B cell (primary cell): ENCODE measurements at regions not wholly inside any gene's neighbourhood (a gene's known extent, or its start where the extent isn't known, plus 50 kb on each side); places are given as distances from the start of the nearest gene placed in this dataset.

Source experiments
- EZH2 ChIP-seq: IDR thresholded peaks from 2 replicates; pipeline ENCODE4 v1.6.1; 2012; ENCODE audit warnings: borderline replicate concordance, low read depth, mild to moderate bottlenecking, moderate library complexity, low read length; ENCODE audit not compliant: insufficient read depth, poor library complexity, severe bottlenecking
- TF ChIP-seq, protein P1 (sequence below): fragments of 200-600 bp; IDR thresholded peaks from one replicate; pipeline ENCODE4 v1.8.0; 2022; ENCODE audit warnings: antibody characterized with exemption, mild to moderate bottlenecking

DNA sequence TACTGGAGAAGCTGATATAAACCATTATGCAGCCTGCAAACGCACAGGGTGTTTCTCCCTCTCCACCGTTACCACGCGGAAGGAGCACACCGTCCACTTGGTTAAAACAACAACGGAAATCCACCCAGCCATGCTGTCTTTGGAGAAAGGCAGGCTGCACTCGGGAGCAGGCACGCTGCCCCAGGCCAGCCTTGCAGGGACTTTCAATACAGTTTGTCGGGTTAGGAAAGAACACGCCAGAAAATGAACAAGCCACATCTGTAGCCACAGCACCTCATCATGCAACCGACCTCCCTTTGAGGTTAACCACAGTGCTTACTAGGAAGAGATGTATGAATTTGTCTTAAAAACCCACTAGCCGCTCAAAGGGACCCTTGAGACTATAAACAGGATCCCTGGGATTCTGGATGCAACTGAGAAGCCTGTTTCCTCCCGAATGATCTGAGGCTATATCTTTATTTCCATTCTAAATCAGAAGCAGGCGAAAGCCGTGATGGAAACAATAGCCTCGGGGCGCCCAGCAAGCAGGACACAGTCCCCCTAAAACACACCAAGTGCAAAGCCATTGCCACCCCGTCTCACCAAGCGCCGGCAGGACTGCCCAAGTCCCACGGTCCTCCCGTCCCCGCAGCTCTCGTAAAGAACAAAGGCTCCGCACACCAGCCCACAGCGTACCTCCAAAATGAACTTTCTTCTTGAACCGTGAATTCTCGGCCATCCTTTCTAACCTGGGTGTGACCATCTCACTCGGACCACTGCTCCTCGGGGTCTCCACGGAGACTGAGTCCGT is 318.9 kb downstream of the CTTN start:
- TF ChIP-seq, protein P1, sequence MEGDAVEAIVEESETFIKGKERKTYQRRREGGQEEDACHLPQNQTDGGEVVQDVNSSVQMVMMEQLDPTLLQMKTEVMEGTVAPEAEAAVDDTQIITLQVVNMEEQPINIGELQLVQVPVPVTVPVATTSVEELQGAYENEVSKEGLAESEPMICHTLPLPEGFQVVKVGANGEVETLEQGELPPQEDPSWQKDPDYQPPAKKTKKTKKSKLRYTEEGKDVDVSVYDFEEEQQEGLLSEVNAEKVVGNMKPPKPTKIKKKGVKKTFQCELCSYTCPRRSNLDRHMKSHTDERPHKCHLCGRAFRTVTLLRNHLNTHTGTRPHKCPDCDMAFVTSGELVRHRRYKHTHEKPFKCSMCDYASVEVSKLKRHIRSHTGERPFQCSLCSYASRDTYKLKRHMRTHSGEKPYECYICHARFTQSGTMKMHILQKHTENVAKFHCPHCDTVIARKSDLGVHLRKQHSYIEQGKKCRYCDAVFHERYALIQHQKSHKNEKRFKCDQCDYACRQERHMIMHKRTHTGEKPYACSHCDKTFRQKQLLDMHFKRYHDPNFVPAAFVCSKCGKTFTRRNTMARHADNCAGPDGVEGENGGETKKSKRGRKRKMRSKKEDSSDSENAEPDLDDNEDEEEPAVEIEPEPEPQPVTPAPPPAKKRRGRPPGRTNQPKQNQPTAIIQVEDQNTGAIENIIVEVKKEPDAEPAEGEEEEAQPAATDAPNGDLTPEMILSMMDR = no peak
- TF ChIP-seq EZH2 = no peak
